ENCODE measurements at regions not wholly inside any gene's neighbourhood (a gene's known extent, or its start where the extent isn't known, plus 50 kb on each side); places are given as distances from the start of the nearest gene placed in this dataset.

GRCh38 chr15:66850078-66850991 lies 148.3 kb downstream of the SMAD6 start:
- no peak overlapping the region for H4K91ac ChIP-seq (ENCODE audit: insufficient read length, low read depth, low read length)
- no peak overlapping the region for H4K8ac ChIP-seq (replicated peaks; ENCODE audit: insufficient read length, low read depth, low read length)
- no peak overlapping the region for H2BK12ac ChIP-seq (ENCODE audit: insufficient read length, low read depth, low read length)
- H3K18ac ChIP-seq (ENCODE audit: insufficient read length, low read depth, low read length): no peak overlapping the region
- TF ChIP-seq CTCF (conservative IDR thresholded peaks at IDR 0.05): no peak
- H2BK15ac ChIP-seq (ENCODE audit: low read depth, low read length): no peak overlapping the region
- no peak overlapping the region for H3K4me3 Mint-ChIP-seq
- no peaks in the 10 kb centered on the region for H3K23me2 ChIP-seq (ENCODE audit: insufficient read length, low read depth, low read length, poor library complexity, severe bottlenecking)
- H3K4me2 ChIP-seq (ENCODE audit: insufficient read depth, insufficient read length, low read length): no peak overlapping the region
- no peak overlapping the region for H3T11ph ChIP-seq (ENCODE audit: low read length)
- no peak overlapping the region for H2BK120ac ChIP-seq (ENCODE audit: low read depth, low read length, poor library complexity, severe bottlenecking)
- no peaks in the 10 kb centered on the region for H3K9me3 ChIP-seq (ENCODE audit: control insufficient read depth, low read depth, low read length)
- H3K23ac ChIP-seq (ENCODE audit: insufficient read length, low read depth, low read length): no peak overlapping the region
- H3K36me3 Mint-ChIP-seq (ENCODE audit: insufficient read depth in 1 of 3, low read depth in 3 of 3): no peaks in the 10 kb centered on the region; a peak in 1 of 7 replicates
- H3K27ac Mint-ChIP-seq: no peak overlapping the region
- H3K79me2 ChIP-seq (ENCODE audit: insufficient read depth, low read length): no peaks in the 10 kb centered on the region
- no peak overlapping the region for H2BK20ac ChIP-seq (ENCODE audit: low read depth, low read length, poor library complexity, severe bottlenecking)
- no peaks in the 10 kb centered on the region for H3K4me1 ChIP-seq (ENCODE audit: insufficient read depth, low read length)
- no peak overlapping the region for H3K4ac ChIP-seq (ENCODE audit: low read depth, low read length)
- no peaks in the 10 kb centered on the region for H3K79me1 ChIP-seq (ENCODE audit: insufficient read depth, low read depth, low read length, poor library complexity, severe bottlenecking)
- no peak overlapping the region for H3K27ac ChIP-seq (ENCODE audit: insufficient read length, low read depth, low read length)
- peaks cover 34% of the 10 kb centered on the region for H3K27me3 Mint-ChIP-seq (ENCODE audit: low read depth)
- H3K56ac ChIP-seq (ENCODE audit: insufficient read length, low read depth, low read length): no peak overlapping the region
- H2AFZ ChIP-seq (ENCODE audit: low read length): no peak overlapping the region
- H4K5ac ChIP-seq (ENCODE audit: insufficient read length, low read depth, low read length): no peak overlapping the region
- no peak overlapping the region for H3K14ac ChIP-seq (ENCODE audit: insufficient read depth, low read length)
- H4K20me1 ChIP-seq (ENCODE audit: control insufficient read depth, insufficient read depth, insufficient read length): no peaks in the 10 kb centered on the region
- H3K4me1 Mint-ChIP-seq: peaks cover 14 to 29% of the 10 kb centered on the region in 2 experiments
- no peak overlapping the region for H2AK5ac ChIP-seq (ENCODE audit: insufficient read length, low read length)
- no peaks in the 10 kb centered on the region; a peak in 1 of 5 replicates for H3K9me3 Mint-ChIP-seq
- H3K9ac ChIP-seq (ENCODE audit: extremely low read depth, insufficient read length, low read length): no peak overlapping the region
- H3K27me3 ChIP-seq (ENCODE audit: insufficient read depth, low read length): no peaks in the 10 kb centered on the region
- peak; percentile 28 for DNase-seq
- H2BK5ac ChIP-seq (ENCODE audit: insufficient read length, low read length): no peak overlapping the region
- WGBS (ENCODE audit: extremely low coverage, insufficient read length, low lambda C conversion rate): no CpG with 5 or more reads among the region's 25 CpGs

Measured in H9 (cell line).